A549 (cell line): ENCODE measurements at regions not wholly inside any gene's neighbourhood (a gene's known extent, or its start where the extent isn't known, plus 50 kb on each side); places are given as distances from the start of the nearest gene placed in this dataset.

Source experiments
- ATAC-seq, 2 experiments: fragments of 200-7000 bp in 1 of 2; fragments of >200 bp in 1 of 2; cut with Nextera tagmentation in 1 of 2; cut with Tn5 transposase in 1 of 2; 3 replicates each; pipeline versions ENCODE4 v1.8.0 to v1.9.1; 2018 to 2020; ENCODE audit warnings: mild to moderate bottlenecking in 1 of 2, moderate library complexity in 1 of 2
- CTCF ChIA-PET: fragments of 300-600 bp; sonication (Branson Sonifier 250); formaldehyde crosslinking; extraction: SDS; loops from one replicate; lab custom pipeline; 2021; ENCODE audit warnings: antibody characterized with exemption, inconsistent platforms; lab: Yijun Ruan, JAX
- POLR2A ChIA-PET: fragments of 350-600 bp; formaldehyde crosslinking; extraction: SDS; loops from one replicate; lab custom pipeline; 2021; ENCODE audit warnings: antibody characterized with exemption, inconsistent platforms; lab: Yijun Ruan, JAX
- DNase-seq, 2 experiments: peaks; one replicate each; pipeline versions ENCODE4 v3.0.0 to v3.0.0-alpha.2; 2011 to 2016; ENCODE audit warnings: low read depth in 1 of 2, low spot score in 1 of 2
- FAIRE-seq: peaks from 2 replicates; lab custom pipeline; 2011; peaks lifted over from hg19 to GRCh38; lab: Jason Lieb, UNC
- H3K27ac ChIP-seq, 2 experiments: fragments of >200 bp; sonication (Bioruptor Twin); formaldehyde crosslinking; 3 replicates each; pipeline ENCODE4 v1.5.1; 2016 to 2017
- H3K4me1 ChIP-seq: fragments of >200 bp; sonication (Bioruptor Twin); formaldehyde crosslinking; 3 replicates; pipeline ENCODE4 v1.6.1; 2016
- H3K4me2 ChIP-seq: fragments of >200 bp; sonication (Bioruptor Twin); formaldehyde crosslinking; 3 replicates; pipeline ENCODE4 v1.6.1; 2016
- H3K4me3 ChIP-seq: fragments of >200 bp; sonication (Bioruptor Twin); formaldehyde crosslinking; 3 replicates; pipeline ENCODE4 v1.5.1; 2016
- H3K9me3 ChIP-seq: fragments of >200 bp; sonication (Bioruptor Twin); formaldehyde crosslinking; 3 replicates; pipeline ENCODE4 v1.6.1; 2016
- ATOH8 ChIP-seq: fragments of 250-450 bp; sonication (Bioruptor Pico); IDR thresholded peaks from 2 replicates; pipeline ENCODE4 v1.5.0; 2020; ENCODE audit warnings: low read depth, mild to moderate bottlenecking, moderate library complexity
- BHLHE40 ChIP-seq: IDR thresholded peaks from 2 replicates; pipeline ENCODE4 v1.6.1; 2012; ENCODE audit warnings: low read depth, low read length, inconsistent platforms
- CBX2 ChIP-seq: fragments of 200-600 bp; sonication (generic); IDR thresholded peaks from 2 replicates; pipeline ENCODE4 v1.6.1; 2016; ENCODE audit warnings: low read depth, mild to moderate bottlenecking, borderline replicate concordance
- CBX8 ChIP-seq: fragments of 200-600 bp; sonication (generic); IDR thresholded peaks from 2 replicates; pipeline ENCODE4 v1.6.1; 2016
- CEBPB ChIP-seq, 2 experiments: fragments of >200 bp in 1 of 2; sonication (Bioruptor Twin) in 1 of 2; formaldehyde crosslinking in 1 of 2; IDR thresholded peaks; 2 replicates each; pipeline ENCODE4 v1.6.1; 2012 to 2016
- CHD4 ChIP-seq: fragments of 200-600 bp; sonication (generic); IDR thresholded peaks from 2 replicates; pipeline ENCODE4 v1.6.1; 2016; ENCODE audit warnings: antibody characterized with exemption, mild to moderate bottlenecking, borderline replicate concordance
- EHMT2 ChIP-seq: fragments of 200-600 bp; sonication (generic); IDR thresholded peaks from 2 replicates; pipeline ENCODE4 v1.6.1; 2016; ENCODE audit warnings: antibody characterized with exemption, low read depth, mild to moderate bottlenecking, moderate library complexity
- ESRRA ChIP-seq: fragments of 150-350 bp; IDR thresholded peaks from 2 replicates; pipeline ENCODE4 v1.6.1; 2014; ENCODE audit warnings: mild to moderate bottlenecking, low read length, borderline replicate concordance
- HOXA7 ChIP-seq: fragments of 250-450 bp; sonication (Bioruptor Pico); IDR thresholded peaks from 2 replicates; pipeline ENCODE4 v1.5.0; 2020; ENCODE audit warnings: mild to moderate bottlenecking, moderate library complexity
- HOXB13 ChIP-seq: fragments of 250-450 bp; sonication (Bioruptor Pico); IDR thresholded peaks from 2 replicates; pipeline ENCODE4 v1.5.0; 2020; ENCODE audit warnings: low read depth, mild to moderate bottlenecking, moderate library complexity
- JUN ChIP-seq, 2 experiments: fragments of >200 bp; sonication (Bioruptor Twin); formaldehyde crosslinking; IDR thresholded peaks; 2 replicates in 1 of 2; 3 replicates in 1 of 2; pipeline ENCODE4 v1.6.1; 2016 to 2017
- JUNB ChIP-seq: fragments of >200 bp; sonication (Bioruptor Twin); formaldehyde crosslinking; IDR thresholded peaks from 2 replicates; pipeline ENCODE4 v1.6.1; 2016
- KDM1A ChIP-seq: fragments of 200-600 bp; sonication (generic); IDR thresholded peaks from 2 replicates; pipeline ENCODE4 v1.6.1; 2016; ENCODE audit warnings: low read depth, mild to moderate bottlenecking
- NFE2L2 ChIP-seq: fragments of 150-350 bp; conservative IDR thresholded peaks from 2 replicates; pipeline ENCODE4 v1.6.1; 2014; ENCODE audit warnings: low read length
- NPAS2 ChIP-seq: fragments of 250-450 bp; sonication (Bioruptor Pico); IDR thresholded peaks from 2 replicates; pipeline ENCODE4 v1.8.0; 2022; ENCODE audit warnings: mild to moderate bottlenecking, moderate library complexity, borderline replicate concordance
- NR3C1 ChIP-seq: fragments of >200 bp; sonication (Bioruptor Twin); formaldehyde crosslinking; IDR thresholded peaks from 3 replicates; pipeline ENCODE4 v1.6.1; 2017
- POLR2A ChIP-seq: IDR thresholded peaks from 2 replicates; pipeline ENCODE4 v1.6.1; 2012; ENCODE audit warnings: mild to moderate bottlenecking, low read length
- RARB ChIP-seq: fragments of 250-450 bp; sonication (Bioruptor Pico); IDR thresholded peaks from 2 replicates; pipeline ENCODE4 v1.8.0; 2021; ENCODE audit warnings: mild to moderate bottlenecking, moderate library complexity
- RCOR1 ChIP-seq: fragments of 150-350 bp; IDR thresholded peaks from 2 replicates; pipeline ENCODE4 v1.6.1; 2014; ENCODE audit warnings: antibody characterized with exemption, low read length, low read depth
- REST ChIP-seq: fragments of 200-600 bp; sonication (generic); IDR thresholded peaks from 2 replicates; pipeline ENCODE4 v1.6.1; 2016; ENCODE audit warnings: antibody characterized with exemption, mild to moderate bottlenecking, moderate library complexity
- TFCP2L1 ChIP-seq: fragments of 250-450 bp; sonication (Bioruptor Pico); IDR thresholded peaks from 2 replicates; pipeline ENCODE4 v1.5.0; 2021; ENCODE audit warnings: mild to moderate bottlenecking
- TP53 ChIP-seq: fragments of 250-450 bp; sonication (Bioruptor Pico); IDR thresholded peaks from 2 replicates; pipeline ENCODE4 v1.5.0; 2021; ENCODE audit warnings: mild to moderate bottlenecking, moderate library complexity
- ZFP36 ChIP-seq: fragments of 450-650 bp; IDR thresholded peaks from 2 replicates; pipeline ENCODE4 v1.6.1; 2014; ENCODE audit warnings: borderline replicate concordance; ENCODE audit not compliant: partially characterized antibody
- WGBS: methylation state at CpG from one replicate; pipeline ENCODE4 v1.1.6; 2017; ENCODE audit errors: missing lambda C conversion rate; 5-methylcytosine and 5-hydroxymethylcytosine counted together
- TF ChIP-seq, protein P1 (sequence below): IDR thresholded peaks from 2 replicates; pipeline ENCODE4 v1.6.1; 2012
- TF ChIP-seq, protein P2 (sequence below): fragments of >200 bp; sonication (Bioruptor Twin); formaldehyde crosslinking; IDR thresholded peaks from 3 replicates; pipeline ENCODE4 v1.5.1; 2016
- TF ChIP-seq, protein P3 (sequence below): fragments of 450-650 bp; IDR thresholded peaks from 2 replicates; pipeline ENCODE4 v1.6.1; 2014; ENCODE audit warnings: antibody characterized with exemption
- TF ChIP-seq, protein P4 (sequence below): fragments of >200 bp; sonication (Bioruptor Twin); formaldehyde crosslinking; IDR thresholded peaks from 2 replicates; pipeline ENCODE4 v1.6.1; 2016
- TF ChIP-seq, protein P5 (sequence below): fragments of 150-350 bp; IDR thresholded peaks from 2 replicates; pipeline ENCODE4 v1.6.1; 2014; ENCODE audit warnings: low read depth, mild to moderate bottlenecking, low read length

DNA sequence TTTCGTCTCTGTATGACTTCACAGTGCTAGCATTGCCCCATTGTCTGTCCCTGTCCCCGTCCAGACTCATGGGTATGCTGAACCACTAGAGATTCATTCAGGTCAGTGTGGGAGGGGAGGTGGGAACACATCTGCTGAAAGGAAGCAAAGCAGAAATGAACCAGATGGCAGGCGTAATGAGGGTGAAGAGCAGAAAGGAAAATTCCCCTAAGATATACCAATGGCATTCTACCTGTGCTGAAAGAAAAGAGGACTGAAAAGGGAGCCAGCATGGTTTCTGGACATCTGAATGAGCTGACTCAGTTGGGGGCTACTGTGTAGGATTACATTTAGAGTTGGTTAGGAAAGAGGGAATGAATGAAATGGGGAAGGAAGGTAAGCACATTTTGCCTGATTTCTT, 678.7 kb downstream of the MAT2B start:
- 5% methylated on average over 3 of the region's 3 CpGs for WGBS
- CTCF ChIA-PET: no interaction called here
- no peak overlapping the region for H3K4me3 ChIP-seq
- no peaks in the 10 kb centered on the region for H3K9me3 ChIP-seq
- DNase-seq: no peak
- no peak for FAIRE-seq
- POLR2A ChIA-PET: interaction anchor here (0.6 kb wide), 1 partner anchor 22 kb away, joined by 3 read pairs; no protein-coding TSS in a partner anchor
- TF ChIP-seq NR3C1: no peak
- no peak for TF ChIP-seq EHMT2
- TF ChIP-seq RARB (CRISPR knock-in tag): no peak
- no peak for TF ChIP-seq JUNB
- TF ChIP-seq BHLHE40: no peak
- TF ChIP-seq KDM1A: no peak
- TF ChIP-seq, protein P1, sequence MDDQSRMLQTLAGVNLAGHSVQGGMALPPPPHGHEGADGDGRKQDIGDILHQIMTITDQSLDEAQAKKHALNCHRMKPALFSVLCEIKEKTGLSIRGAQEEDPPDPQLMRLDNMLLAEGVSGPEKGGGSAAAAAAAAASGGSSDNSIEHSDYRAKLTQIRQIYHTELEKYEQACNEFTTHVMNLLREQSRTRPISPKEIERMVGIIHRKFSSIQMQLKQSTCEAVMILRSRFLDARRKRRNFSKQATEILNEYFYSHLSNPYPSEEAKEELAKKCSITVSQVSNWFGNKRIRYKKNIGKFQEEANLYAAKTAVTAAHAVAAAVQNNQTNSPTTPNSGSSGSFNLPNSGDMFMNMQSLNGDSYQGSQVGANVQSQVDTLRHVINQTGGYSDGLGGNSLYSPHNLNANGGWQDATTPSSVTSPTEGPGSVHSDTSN: no peak
- no peak for TF ChIP-seq NPAS2 (CRISPR knock-in tag)
- TF ChIP-seq, protein P2, sequence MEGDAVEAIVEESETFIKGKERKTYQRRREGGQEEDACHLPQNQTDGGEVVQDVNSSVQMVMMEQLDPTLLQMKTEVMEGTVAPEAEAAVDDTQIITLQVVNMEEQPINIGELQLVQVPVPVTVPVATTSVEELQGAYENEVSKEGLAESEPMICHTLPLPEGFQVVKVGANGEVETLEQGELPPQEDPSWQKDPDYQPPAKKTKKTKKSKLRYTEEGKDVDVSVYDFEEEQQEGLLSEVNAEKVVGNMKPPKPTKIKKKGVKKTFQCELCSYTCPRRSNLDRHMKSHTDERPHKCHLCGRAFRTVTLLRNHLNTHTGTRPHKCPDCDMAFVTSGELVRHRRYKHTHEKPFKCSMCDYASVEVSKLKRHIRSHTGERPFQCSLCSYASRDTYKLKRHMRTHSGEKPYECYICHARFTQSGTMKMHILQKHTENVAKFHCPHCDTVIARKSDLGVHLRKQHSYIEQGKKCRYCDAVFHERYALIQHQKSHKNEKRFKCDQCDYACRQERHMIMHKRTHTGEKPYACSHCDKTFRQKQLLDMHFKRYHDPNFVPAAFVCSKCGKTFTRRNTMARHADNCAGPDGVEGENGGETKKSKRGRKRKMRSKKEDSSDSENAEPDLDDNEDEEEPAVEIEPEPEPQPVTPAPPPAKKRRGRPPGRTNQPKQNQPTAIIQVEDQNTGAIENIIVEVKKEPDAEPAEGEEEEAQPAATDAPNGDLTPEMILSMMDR: no peak
- TF ChIP-seq, protein P3, sequence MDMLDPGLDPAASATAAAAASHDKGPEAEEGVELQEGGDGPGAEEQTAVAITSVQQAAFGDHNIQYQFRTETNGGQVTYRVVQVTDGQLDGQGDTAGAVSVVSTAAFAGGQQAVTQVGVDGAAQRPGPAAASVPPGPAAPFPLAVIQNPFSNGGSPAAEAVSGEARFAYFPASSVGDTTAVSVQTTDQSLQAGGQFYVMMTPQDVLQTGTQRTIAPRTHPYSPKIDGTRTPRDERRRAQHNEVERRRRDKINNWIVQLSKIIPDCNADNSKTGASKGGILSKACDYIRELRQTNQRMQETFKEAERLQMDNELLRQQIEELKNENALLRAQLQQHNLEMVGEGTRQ: no peak
- TF ChIP-seq CBX2: no peak
- TF ChIP-seq HOXB13 (CRISPR knock-in tag): no peak
- no peak for TF ChIP-seq HOXA7 (CRISPR knock-in tag)
- TF ChIP-seq ESRRA: no peak
- TF ChIP-seq CEBPB (IDR thresholded peaks at IDR 0.05): no peak
- TF ChIP-seq POLR2A: no peak
- no peak for TF ChIP-seq ATOH8 (CRISPR knock-in tag)
- no peak for TF ChIP-seq TFCP2L1
- no peak for TF ChIP-seq NFE2L2
- no peak for ATAC-seq
- no peak overlapping the region for H3K27ac ChIP-seq
- no peak overlapping the region for H3K4me2 ChIP-seq
- H3K4me1 ChIP-seq: no peaks in the 10 kb centered on the region

- Histone ChIP-seq H3K27ac (no peak overlapping the region), H3K4me2 (no peak overlapping the region), H3K9me3 (no peaks in the 10 kb centered on the region), H3K4me1 (no peaks in the 10 kb centered on the region), H3K4me3 (no peak overlapping the region)
- CTCF ChIA-PET: no interaction called here
- DNase-seq (no peak), ATAC-seq (no peak), FAIRE-seq (no peak)
- POLR2A ChIA-PET: no interaction called here
- 8% methylated on average over 5 of the region's 5 CpGs for WGBS
- TF ChIP-seq BHLHE40: no peak
- no peak for TF ChIP-seq CEBPB (IDR thresholded peaks at IDR 0.05)
- no peak for TF ChIP-seq REST
- TF ChIP-seq CHD4: no peak
- TF ChIP-seq HOXB13 (CRISPR knock-in tag): no peak
- no peak for TF ChIP-seq RCOR1
- TF ChIP-seq CBX8: no peak
- no peak for TF ChIP-seq TP53
- TF ChIP-seq, protein P4, sequence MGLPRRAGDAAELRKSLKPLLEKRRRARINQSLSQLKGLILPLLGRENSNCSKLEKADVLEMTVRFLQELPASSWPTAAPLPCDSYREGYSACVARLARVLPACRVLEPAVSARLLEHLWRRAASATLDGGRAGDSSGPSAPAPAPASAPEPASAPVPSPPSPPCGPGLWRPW: no peak
- TF ChIP-seq POLR2A: no peak
- TF ChIP-seq, protein P5, sequence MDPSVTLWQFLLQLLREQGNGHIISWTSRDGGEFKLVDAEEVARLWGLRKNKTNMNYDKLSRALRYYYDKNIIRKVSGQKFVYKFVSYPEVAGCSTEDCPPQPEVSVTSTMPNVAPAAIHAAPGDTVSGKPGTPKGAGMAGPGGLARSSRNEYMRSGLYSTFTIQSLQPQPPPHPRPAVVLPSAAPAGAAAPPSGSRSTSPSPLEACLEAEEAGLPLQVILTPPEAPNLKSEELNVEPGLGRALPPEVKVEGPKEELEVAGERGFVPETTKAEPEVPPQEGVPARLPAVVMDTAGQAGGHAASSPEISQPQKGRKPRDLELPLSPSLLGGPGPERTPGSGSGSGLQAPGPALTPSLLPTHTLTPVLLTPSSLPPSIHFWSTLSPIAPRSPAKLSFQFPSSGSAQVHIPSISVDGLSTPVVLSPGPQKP: no peak
- TF ChIP-seq RARB (CRISPR knock-in tag): no peak
- TF ChIP-seq ZFP36: no peak
- no peak for TF ChIP-seq JUN (IDR thresholded peaks at IDR 0.05)
Observed at GRCh38 chr5:164185000-164185399, 679.6 kb downstream of the MAT2B start.
